ENCODE measurements at regions not wholly inside any gene's neighbourhood (a gene's known extent, or its start where the extent isn't known, plus 50 kb on each side); places are given as distances from the start of the nearest gene placed in this dataset.
"Not testable (repeated sequence)": the region's sequence is repeated elsewhere in the genome, so short reads cannot be mapped to it uniquely, and the experiment has no call there.

DNA sequence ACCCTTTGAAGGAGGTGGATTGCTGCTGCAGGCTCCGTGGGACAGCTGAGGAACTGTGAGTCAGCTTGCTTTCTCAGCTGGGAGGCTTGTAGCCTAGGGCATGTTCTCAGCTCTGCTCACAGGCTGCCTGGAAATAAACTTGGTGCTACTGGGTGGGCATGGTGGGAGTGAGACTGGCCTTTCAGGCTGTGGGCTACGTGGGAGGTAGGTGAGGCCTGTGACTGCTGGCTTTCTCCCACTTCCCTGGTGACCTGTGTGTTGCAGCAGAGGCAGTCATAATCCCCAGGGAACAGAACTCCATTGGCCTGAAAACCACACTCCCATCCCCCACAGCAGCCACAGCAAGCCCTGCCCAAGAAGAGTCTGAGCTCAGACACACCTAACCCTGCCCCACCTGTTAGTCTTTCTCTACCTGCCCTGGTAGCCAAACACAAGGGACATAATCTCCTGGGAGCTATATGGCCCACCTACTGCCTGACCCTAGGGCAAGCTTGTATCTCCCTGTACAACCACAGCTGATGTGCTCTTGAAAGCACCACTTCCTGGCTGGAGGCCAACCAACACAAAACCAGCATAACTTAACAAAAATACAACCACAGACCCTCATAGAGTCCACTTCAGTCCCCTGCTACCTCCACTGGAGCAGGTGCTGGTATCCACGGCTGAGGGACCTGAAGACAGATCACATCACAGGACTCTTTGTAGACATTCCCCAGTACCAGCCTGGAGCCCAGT is 236.5 kb downstream of the SQOR start:
- Mint-ChIP-seq H3K36me3 (ENCODE audit: low read depth) (peaks cover 18% of the 10 kb centered on the region), H3K27ac (no peak overlapping the region), H3K9me3 (peaks cover 30% of the 10 kb centered on the region), H3K4me3 (no peak overlapping the region), H3K4me1 (no peaks in the 10 kb centered on the region), H3K27me3 (ENCODE audit: low read depth, poor library complexity) (no peaks in the 10 kb centered on the region)
- DNase-seq, result no peak
- TF ChIP-seq, protein P1, sequence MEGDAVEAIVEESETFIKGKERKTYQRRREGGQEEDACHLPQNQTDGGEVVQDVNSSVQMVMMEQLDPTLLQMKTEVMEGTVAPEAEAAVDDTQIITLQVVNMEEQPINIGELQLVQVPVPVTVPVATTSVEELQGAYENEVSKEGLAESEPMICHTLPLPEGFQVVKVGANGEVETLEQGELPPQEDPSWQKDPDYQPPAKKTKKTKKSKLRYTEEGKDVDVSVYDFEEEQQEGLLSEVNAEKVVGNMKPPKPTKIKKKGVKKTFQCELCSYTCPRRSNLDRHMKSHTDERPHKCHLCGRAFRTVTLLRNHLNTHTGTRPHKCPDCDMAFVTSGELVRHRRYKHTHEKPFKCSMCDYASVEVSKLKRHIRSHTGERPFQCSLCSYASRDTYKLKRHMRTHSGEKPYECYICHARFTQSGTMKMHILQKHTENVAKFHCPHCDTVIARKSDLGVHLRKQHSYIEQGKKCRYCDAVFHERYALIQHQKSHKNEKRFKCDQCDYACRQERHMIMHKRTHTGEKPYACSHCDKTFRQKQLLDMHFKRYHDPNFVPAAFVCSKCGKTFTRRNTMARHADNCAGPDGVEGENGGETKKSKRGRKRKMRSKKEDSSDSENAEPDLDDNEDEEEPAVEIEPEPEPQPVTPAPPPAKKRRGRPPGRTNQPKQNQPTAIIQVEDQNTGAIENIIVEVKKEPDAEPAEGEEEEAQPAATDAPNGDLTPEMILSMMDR (IDR thresholded peaks at IDR 0.05), result no peak

DNA sequence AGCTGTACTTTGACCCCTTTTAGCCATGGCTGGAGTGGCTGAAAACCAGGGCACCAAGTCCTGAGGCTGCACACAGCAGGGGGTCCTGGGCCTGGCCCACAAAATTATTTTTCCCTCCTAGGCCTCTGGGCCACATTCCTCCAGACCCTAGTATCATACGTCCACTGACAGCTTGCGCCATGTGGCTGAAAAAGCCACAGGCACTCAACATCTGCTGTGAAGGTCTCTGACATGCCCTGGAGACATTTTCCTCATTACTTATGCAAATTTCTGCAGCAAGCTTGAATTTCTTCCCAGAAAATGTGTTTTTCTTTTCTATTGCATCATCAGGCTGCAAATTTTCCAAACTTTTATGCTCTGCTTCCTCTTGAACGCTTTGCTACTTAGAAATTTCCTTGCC is 239.0 kb downstream of the SQOR start:
- TF ChIP-seq, protein P1 (IDR thresholded peaks at IDR 0.05), result no peak
- no peaks in the 10 kb centered on the region for H3K4me1 Mint-ChIP-seq
- peaks cover 18% of the 10 kb centered on the region for H3K36me3 Mint-ChIP-seq (ENCODE audit: low read depth)
- no peak overlapping the region for H3K4me3 Mint-ChIP-seq
- H3K27me3 Mint-ChIP-seq (ENCODE audit: low read depth, poor library complexity), result no peaks in the 10 kb centered on the region
- peaks cover 34% of the 10 kb centered on the region for H3K9me3 Mint-ChIP-seq
- no peak for DNase-seq
- H3K27ac Mint-ChIP-seq, result no peak overlapping the region

DNA sequence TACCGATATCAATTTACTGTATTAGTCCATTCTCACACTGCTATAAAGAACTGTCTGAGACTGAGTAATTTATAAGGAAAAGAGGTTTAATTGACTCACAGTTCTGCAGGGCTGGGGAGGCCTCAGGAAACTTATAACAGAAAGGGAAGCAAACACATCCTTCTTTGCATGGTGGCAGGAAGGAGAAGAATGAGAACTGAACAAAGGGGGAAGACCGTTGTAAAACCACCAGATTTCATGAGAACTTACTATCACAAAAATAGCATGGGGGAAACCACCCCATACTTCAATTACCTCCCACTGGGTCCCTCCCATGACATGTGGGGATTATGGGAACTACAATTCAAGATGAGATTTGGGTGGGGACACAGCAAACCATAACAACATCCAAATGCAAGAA is 239.7 kb downstream of the SQOR start:
- H3K27me3 Mint-ChIP-seq (ENCODE audit: low read depth, poor library complexity); H3K4me3 Mint-ChIP-seq; H3K27ac Mint-ChIP-seq; DNase-seq; H3K4me1 Mint-ChIP-seq: not testable (repeated sequence)
- H3K9me3 Mint-ChIP-seq, result peaks cover 34% of the 10 kb centered on the region
- peaks cover 18% of the 10 kb centered on the region for H3K36me3 Mint-ChIP-seq (ENCODE audit: low read depth)

DNA sequence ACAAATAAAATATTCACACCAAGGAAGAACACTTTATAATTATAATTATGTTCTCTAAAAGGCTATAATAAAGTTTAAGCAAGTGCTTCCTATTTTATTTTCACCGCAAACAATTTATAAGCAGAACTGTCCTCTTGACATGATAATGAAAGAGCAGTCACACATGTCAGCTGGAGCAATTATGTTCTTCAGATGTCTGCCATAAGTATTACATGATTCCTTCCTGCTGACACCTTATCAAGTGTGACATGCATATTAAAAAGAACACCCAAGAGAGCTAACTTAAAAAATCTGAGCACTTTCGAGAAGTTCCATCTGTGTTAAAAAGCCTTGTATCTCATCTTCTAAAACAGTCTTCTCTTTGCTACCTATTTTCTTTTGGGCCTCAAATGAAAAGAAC is 249.5 kb downstream of the SQOR start:
- Mint-ChIP-seq H3K27ac (no peak overlapping the region), H3K4me3 (no peak overlapping the region), H3K27me3 (ENCODE audit: low read depth, poor library complexity) (peaks cover 7% of the 10 kb centered on the region), H3K4me1 (no peaks in the 10 kb centered on the region), H3K36me3 (ENCODE audit: low read depth) (peaks cover 9% of the 10 kb centered on the region), H3K9me3 (peaks cover 17% of the 10 kb centered on the region)
- no peak for DNase-seq
- TF ChIP-seq, protein P1 (IDR thresholded peaks at IDR 0.05), result no peak

DNA sequence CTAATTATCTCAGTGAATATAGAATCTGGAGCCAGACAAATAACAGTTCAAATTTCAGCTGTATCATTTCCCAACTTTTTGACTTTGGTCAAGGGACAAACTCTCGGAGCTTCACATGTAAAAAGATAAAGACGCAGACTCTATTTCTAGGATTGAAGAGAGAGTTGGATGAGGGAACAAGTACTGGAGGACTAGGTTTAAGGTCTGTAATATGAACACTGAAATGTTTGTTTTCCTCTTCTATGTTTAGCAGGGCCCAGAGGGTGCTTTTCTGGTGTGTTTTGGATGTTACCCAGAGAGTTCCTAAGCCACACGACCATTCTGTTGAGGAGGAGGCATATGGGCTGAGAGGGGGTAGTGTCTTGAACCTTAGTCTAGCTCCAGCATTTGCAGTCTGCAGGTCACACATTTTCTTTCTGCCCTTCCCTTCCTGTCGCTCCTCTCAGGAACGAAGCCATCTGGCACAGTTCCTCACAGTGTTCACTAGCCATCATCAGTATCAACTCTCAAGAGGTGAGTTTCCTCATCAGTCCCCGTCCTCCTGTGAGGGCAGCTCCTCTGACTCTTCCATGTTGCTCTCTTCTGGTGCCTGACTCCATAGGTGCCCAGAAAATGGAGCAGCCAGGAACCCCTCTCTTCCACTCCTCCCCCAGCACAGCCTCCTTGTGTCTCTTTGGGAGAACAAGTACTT is 250.1 kb downstream of the SQOR start:
- peak overlapping the region; percentile 55 for H3K27ac Mint-ChIP-seq
- H3K4me1 Mint-ChIP-seq, result no peaks in the 10 kb centered on the region
- no peak overlapping the region for H3K4me3 Mint-ChIP-seq
- no peak for DNase-seq
- peaks cover 17% of the 10 kb centered on the region for H3K9me3 Mint-ChIP-seq
- peaks cover 7% of the 10 kb centered on the region for H3K27me3 Mint-ChIP-seq (ENCODE audit: low read depth, poor library complexity)
- TF ChIP-seq, protein P1 (IDR thresholded peaks at IDR 0.05), result no peak
- H3K36me3 Mint-ChIP-seq (ENCODE audit: low read depth), result peaks cover 9% of the 10 kb centered on the region

DNA sequence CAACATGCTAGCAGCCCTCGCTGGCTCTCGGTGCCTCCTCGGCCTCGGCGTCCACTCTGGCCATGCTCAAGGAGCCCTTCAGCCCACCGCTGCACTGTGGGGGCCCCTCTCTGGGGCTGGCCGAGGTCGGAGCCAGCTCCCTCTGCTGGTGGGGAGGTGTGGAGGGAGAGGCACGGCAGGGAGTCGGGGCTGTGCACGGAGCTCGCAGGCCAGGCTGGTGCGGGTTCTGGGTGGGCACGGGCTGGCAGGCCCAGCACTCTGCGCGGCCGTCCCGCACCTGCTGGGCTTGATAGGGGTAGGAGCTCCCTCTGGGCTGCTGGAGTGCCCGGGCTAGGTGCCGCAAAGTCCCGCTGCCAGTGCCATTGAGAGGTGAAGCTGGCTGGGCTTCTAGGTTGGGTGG is 251.0 kb downstream of the SQOR start:
- DNase-seq, result no peak
- peaks cover 17% of the 10 kb centered on the region for H3K9me3 Mint-ChIP-seq
- peaks cover 9% of the 10 kb centered on the region for H3K36me3 Mint-ChIP-seq (ENCODE audit: low read depth)
- no peak overlapping the region for H3K27ac Mint-ChIP-seq
- H3K4me3 Mint-ChIP-seq, result no peak overlapping the region
- TF ChIP-seq, protein P1 (IDR thresholded peaks at IDR 0.05), result no peak
- H3K4me1 Mint-ChIP-seq, result no peaks in the 10 kb centered on the region
- peaks cover under 1% of the 10 kb centered on the region for H3K27me3 Mint-ChIP-seq (ENCODE audit: low read depth, poor library complexity)

Measured in nephron progenitor cell (in vitro differentiated cells).